ENCODE measurements at regions not wholly inside any gene's neighbourhood (a gene's known extent, or its start where the extent isn't known, plus 50 kb on each side); places are given as distances from the start of the nearest gene placed in this dataset.
"Not testable (repeated sequence)": the region's sequence is repeated elsewhere in the genome, so short reads cannot be mapped to it uniquely, and the experiment has no call there.

DNA sequence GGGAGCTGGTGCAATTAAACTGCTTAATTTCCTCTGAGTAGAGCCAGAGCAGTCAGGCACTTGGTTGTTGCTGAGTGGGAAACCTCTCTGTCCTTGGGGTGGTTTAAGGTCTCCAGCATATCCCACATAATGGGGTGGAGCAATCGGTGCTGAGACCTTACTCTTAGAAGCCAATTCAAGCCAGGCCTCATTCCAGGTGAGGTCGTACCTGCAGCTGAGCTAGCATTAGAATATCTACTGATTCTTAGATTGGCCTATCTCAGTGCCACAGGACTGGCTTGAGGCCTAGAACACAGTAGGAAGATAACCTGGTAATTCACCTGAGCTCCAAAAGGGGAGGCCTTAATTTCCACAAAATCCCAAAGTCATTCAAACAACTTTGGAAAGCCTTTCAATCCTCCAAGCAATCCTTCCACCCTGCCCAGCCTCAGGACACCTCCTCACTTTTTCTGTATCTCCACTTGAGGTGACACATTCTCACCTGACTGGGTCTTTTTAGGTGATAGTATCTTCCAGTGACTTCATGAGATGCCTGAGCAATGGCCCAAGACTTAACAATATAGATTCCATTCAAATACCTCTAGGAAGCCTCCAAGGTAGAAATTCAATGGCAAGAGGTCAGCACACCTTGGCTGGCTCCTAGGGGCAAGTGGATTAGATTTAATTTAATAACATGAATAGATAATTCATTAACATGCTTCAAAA lies 91.0 kb downstream of the FEM1C start:
- intact Hi-C loops (cut with micrococcal nuclease) = loop anchor here (5.0 kb wide), 1 partner anchor 34 kb away; no protein-coding TSS in a partner anchor
- H3K36me3 Mint-ChIP-seq (ENCODE audit: low read depth) = no peaks in the 10 kb centered on the region
- DNase-seq = no peak
- no peak overlapping the region for H3K27ac Mint-ChIP-seq
- H3K4me3 Mint-ChIP-seq = no peak overlapping the region
- H3K9me3 Mint-ChIP-seq = no peaks in the 10 kb centered on the region
- peaks cover 5% of the 10 kb centered on the region for H3K4me1 Mint-ChIP-seq
- H3K27me3 Mint-ChIP-seq = peaks cover 3% of the 10 kb centered on the region

DNA sequence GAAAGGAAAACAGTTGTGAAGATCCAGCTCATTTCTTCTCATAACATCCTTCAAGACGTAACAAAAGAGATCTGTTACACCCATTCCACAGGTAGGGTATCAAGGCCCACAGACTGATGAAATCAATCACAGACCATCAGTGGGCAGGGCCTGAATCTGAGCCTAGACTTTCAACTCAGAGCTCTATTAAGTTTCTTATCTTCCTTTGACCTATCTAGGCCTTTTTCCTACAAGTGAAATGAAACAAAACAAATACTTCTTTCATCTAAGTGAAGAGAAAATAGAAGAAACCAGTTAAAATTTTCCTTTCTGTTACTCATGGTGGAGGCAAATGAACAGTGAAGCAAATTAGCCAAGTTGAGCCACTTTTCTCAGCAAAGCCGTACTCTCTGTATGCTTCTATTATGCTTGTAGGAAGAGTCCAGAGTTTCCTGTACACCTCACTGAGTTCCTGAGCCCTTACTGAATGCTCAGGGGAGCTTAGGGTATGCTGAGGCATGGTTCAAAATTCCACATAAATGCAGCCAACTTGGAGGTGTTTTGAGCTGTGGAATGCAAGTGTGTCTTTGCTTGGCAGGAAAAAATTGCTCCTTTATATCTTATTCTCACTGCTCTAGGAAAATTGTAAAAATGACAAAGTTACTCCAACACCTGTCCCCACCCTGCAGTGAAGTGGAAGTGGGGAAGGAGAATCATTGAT lies 91.9 kb downstream of the FEM1C start:
- intact Hi-C loops (cut with micrococcal nuclease) = loop anchor here (5.0 kb wide), 1 partner anchor 35 kb away; no protein-coding TSS in a partner anchor

DNA sequence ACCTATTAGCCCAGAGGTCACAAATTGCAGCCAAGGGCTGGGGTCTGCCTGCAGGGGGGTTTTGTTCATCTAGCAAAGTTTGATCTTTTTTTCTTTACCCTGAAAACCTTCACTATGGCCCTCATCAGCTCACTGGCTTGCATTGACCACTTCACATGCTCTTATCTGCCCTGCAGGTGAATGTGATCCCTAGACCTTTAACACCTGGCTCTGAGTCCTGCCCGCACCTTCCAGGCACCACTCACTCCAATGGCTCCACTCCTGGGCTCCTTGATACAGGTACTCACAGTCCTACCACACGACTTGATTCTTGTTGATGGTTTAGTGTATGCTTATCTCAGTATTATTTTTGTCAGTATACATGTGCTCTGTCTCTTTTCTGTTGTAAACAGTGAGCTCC lies 92.5 kb downstream of the FEM1C start:
- Mint-ChIP-seq H3K4me3 (no peak overlapping the region), H3K9me3 (no peaks in the 10 kb centered on the region), H3K36me3 (ENCODE audit: low read depth) (no peaks in the 10 kb centered on the region), H3K27ac (no peak overlapping the region), H3K27me3 (peaks cover 3% of the 10 kb centered on the region), H3K4me1 (peaks cover 5% of the 10 kb centered on the region)
- intact Hi-C loops (cut with micrococcal nuclease) = loop anchor here (5.0 kb wide), 1 partner anchor 35 kb away; no protein-coding TSS in a partner anchor
- no peak for DNase-seq

More for the DNA sequence above, 91.9 kb downstream of the FEM1C start:
- H3K4me1 Mint-ChIP-seq = peaks cover 5% of the 10 kb centered on the region
- no peak overlapping the region for H3K27ac Mint-ChIP-seq
- H3K27me3 Mint-ChIP-seq = peaks cover 3% of the 10 kb centered on the region
- DNase-seq = no peak
- H3K9me3 Mint-ChIP-seq = no peaks in the 10 kb centered on the region
- H3K4me3 Mint-ChIP-seq = no peak overlapping the region
- H3K36me3 Mint-ChIP-seq (ENCODE audit: low read depth) = no peaks in the 10 kb centered on the region

DNA sequence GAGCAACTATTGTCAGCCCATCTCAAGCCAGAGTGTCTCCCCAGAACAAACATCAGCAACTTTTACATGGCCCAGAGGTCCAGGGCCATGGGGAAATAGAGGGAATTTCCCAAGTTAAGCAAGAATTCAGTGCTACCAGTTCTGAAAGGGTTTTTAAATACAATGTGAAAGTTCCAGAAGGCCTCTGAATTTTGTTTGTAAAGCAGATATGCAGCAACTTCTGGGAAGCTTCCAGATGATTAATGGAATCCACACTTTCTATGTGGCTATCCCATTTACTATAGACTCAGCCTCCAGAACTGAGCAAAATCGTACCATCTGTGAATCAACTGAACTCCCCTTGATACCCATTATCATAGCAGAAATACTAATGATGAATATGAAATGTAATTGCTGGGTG lies 93.8 kb downstream of the FEM1C start:
- peaks cover 2% of the 10 kb centered on the region for H3K27me3 Mint-ChIP-seq
- H3K36me3 Mint-ChIP-seq (ENCODE audit: low read depth) = no peaks in the 10 kb centered on the region
- H3K4me3 Mint-ChIP-seq = no peak overlapping the region
- peak overlapping the region; percentile 21 for H3K27ac Mint-ChIP-seq
- no peak for DNase-seq
- H3K4me1 Mint-ChIP-seq = peaks cover 5% of the 10 kb centered on the region
- peaks cover 4% of the 10 kb centered on the region for H3K9me3 Mint-ChIP-seq
- intact Hi-C loops (cut with micrococcal nuclease) = loop anchor here (5.0 kb wide), 1 partner anchor 37 kb away; no protein-coding TSS in a partner anchor

DNA sequence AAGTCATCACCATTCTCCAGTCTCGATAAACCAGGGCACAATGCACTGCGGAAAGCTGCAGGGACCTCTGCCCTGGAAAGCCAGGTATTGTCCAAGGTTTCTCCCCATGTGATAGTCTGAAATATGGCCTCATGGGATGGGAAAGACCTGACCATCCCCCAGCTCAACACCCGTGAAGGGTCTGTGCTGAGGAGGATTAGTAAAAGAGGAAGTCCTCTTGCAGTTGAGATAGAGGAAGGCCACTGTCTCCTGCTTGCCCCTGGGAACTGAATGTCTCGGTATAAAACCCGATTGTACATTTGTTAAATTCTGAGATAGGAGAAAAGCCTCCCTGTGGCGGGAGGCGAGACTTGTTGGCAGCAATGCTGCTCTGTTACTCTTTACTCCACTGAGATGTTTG lies 95.9 kb downstream of the FEM1C start:
- intact Hi-C loops (cut with micrococcal nuclease); H3K4me1 Mint-ChIP-seq; DNase-seq; H3K36me3 Mint-ChIP-seq (ENCODE audit: low read depth); H3K27ac Mint-ChIP-seq; H3K9me3 Mint-ChIP-seq; H3K4me3 Mint-ChIP-seq: not testable (repeated sequence)
- peaks cover 13% of the 10 kb centered on the region for H3K27me3 Mint-ChIP-seq

DNA sequence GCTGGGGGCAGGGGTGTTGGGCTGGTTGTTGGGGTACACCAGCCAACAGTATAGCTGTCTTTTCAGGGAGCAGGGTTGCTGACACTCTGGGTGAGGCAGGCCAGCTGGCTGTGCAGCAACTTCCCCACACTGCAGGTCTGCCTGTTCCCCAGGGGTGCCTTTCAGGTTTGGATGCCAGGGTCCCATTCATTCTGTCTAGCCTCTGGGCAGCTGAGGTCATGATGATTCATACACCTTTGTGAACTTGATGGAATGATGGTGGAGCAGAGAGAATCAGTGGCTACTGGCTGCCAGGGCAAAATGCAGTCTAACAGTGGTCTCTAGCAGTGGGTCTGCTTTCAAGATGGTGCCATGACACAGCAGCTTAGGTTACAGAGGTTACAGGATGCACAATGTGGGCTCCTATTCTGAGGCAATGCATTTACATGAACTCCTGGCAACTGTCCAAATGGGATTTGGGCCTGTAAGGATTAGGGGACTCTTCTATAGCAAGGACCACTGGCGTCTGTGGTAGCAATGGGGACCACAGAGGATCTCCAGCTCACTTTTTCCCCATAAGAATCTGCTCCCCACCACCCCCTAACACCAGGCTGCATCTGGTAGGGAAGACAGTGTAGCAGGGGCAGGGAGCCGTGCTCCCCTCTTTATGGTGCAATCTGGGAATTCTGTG lies 103.7 kb downstream of the FEM1C start:
- no peaks in the 10 kb centered on the region for H3K36me3 Mint-ChIP-seq (ENCODE audit: low read depth)
- DNase-seq = no peak
- H3K9me3 Mint-ChIP-seq = peaks cover 19% of the 10 kb centered on the region
- intact Hi-C loops (cut with micrococcal nuclease) = no loop called here
- no peaks in the 10 kb centered on the region for H3K4me1 Mint-ChIP-seq
- no peak overlapping the region for H3K27ac Mint-ChIP-seq
- no peak overlapping the region for H3K4me3 Mint-ChIP-seq
- H3K27me3 Mint-ChIP-seq = peaks cover 18% of the 10 kb centered on the region

DNA sequence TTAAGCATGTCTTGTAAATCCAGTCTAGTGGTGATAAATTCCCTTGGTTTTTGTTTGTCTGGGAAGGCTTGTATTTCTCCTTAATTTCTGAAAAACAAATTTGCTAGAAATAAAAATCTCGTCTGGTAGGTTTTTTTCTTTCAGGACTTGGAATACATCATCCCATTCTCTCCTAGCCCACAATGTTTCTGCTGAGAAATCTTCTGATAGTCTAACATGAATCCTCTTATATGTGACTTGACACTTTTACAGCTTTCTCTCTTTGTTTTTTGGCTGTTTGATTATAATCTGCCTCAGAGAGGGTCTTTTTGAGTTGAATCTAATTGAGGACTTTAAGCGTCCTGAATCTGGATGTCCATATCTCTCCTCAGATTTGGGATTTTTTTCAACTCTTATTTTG lies 104.9 kb downstream of the FEM1C start:
- intact Hi-C loops (cut with micrococcal nuclease) = no loop called here
- DNase-seq = no peak
- Mint-ChIP-seq H3K36me3 (ENCODE audit: low read depth) (no peaks in the 10 kb centered on the region), H3K4me3 (no peak overlapping the region), H3K27ac (no peak overlapping the region), H3K9me3 (peaks cover 16% of the 10 kb centered on the region), H3K4me1 (no peaks in the 10 kb centered on the region), H3K27me3 (peaks cover 14% of the 10 kb centered on the region)

DNA sequence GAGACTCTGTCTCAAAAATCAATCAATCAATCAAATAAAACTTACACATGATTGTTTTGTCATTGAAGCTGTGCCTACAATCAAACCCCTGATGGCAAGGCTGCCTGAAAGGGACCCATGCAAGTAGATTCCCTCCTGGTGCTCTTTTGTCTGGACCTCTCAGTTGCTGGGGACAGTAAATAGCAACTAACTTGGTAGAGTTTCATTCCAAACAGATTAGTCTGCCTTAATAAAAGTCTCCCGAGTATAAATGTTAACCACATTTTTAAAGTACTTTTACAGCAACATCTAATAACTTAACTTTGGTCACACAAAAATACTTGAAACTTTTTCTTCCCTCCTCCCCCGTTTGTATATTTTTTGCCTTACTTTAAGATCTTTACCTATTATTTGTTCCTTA lies 105.5 kb downstream of the FEM1C start:
- DNase-seq = no peak
- peaks cover 15% of the 10 kb centered on the region for H3K9me3 Mint-ChIP-seq
- intact Hi-C loops (cut with micrococcal nuclease) = no loop called here
- no peaks in the 10 kb centered on the region for H3K36me3 Mint-ChIP-seq (ENCODE audit: low read depth)
- H3K4me1 Mint-ChIP-seq = no peaks in the 10 kb centered on the region
- no peak overlapping the region for H3K27ac Mint-ChIP-seq
- H3K4me3 Mint-ChIP-seq = no peak overlapping the region
- H3K27me3 Mint-ChIP-seq = peaks cover 10% of the 10 kb centered on the region

DNA sequence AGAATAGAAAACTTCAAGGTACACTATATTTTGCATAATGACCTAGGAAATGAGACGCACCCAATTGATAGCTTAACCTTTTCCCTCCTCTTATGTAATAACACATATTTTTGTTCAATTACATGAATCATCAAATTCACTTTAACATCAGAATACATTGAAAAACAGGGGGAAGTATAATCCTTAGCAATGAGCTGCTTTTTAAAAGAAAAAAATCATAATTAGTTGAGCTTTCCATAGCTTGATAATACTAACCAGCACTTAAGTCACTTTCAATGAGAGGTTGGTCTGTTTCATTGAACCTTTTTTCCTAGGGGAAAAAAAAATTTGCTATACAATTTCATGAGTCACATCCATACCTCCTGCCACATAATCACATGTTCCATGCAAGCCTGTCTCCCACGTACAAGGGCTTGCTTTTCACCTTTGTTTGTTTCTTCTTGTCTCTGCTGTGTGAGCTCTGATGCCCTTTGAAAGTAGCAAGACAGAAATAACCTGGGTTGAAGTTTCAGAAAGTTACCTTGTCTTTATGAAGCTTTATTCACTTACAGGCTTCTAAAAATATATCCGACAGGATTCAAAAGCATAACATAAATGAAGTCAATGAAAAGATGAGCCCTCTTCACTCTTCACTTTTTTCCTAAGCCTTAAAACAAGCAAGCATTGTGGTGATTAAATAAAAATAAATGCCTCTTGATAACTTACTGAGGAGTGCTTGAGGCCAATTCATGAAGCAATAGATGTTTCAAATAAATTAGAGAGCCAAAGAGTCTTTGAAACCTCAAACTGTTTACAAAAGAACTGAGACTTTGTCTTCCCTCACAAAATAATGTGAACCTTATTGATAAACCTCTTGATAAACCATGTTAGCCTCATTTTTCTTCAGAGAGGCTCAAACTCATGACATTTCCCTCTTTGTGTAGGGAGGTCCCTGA lies 108.5 kb downstream of the FEM1C start:
- Mint-ChIP-seq H3K27ac (no peak overlapping the region), H3K4me3 (no peak overlapping the region), H3K4me1 (no peaks in the 10 kb centered on the region), H3K27me3 (no peaks in the 10 kb centered on the region), H3K36me3 (ENCODE audit: low read depth) (no peaks in the 10 kb centered on the region), H3K9me3 (peaks cover 4% of the 10 kb centered on the region)
- intact Hi-C loops (cut with micrococcal nuclease) = no loop called here
- DNase-seq = no peak

DNA sequence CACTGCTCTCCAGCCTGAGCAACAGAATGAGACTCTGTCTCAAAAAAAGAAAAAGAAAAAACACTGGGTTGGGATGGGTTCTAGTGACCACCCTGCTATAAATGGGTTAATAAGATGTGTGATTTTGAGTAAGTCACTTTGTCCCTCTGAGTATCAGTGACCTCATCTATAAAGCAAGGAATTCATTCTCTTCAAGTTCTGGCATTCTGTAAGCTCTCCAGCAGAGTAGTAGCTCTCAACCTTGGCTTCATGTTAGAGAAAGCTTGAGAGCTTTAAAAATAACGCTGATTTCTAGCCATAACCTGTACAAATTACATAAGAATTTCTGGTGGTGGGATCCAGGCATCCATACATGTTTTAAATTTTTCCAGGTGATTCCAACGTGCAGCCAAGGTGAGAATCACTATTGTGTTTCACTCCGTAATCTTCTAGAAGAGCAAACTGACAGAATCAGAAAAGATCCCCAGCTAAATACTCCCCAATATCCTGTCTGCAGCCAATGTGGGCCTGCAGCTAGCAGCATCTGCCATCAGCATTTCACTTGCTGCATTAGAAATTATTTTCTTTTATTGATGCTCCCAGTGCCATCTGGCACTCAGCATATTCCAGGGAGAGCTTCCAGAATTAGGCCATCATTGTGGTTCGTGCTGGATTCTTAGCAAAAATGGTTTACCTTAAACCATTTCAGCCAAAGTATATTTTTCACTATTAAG lies 109.4 kb downstream of the FEM1C start:
- H3K36me3 Mint-ChIP-seq (ENCODE audit: low read depth) = no peaks in the 10 kb centered on the region
- H3K4me3 Mint-ChIP-seq = no peak overlapping the region
- H3K4me1 Mint-ChIP-seq = no peaks in the 10 kb centered on the region
- DNase-seq = no peak
- intact Hi-C loops (cut with micrococcal nuclease) = no loop called here
- H3K27ac Mint-ChIP-seq = no peak overlapping the region
- peaks cover 4% of the 10 kb centered on the region for H3K9me3 Mint-ChIP-seq
- no peaks in the 10 kb centered on the region for H3K27me3 Mint-ChIP-seq

DNA sequence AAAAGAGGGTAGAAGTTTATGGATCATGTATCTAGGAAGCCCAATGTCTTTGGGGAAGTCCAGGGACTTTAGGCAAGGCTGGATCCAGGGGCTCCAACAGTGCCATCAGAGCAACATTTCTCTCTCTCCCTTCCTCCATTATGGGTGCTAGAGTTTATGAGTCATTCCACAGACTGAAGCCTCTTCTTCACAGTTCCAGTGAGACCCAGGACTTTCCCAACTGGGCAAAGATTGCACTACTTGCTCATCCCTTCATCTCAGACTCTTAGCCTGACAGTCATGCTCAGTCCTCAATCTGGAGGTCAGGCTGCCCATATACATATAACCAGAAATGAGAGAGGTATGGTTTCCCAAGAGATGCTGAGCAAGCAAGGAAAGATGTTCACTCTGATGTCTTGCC lies 110.7 kb downstream of the FEM1C start:
- Mint-ChIP-seq H3K4me3 (no peak overlapping the region), H3K9me3 (no peaks in the 10 kb centered on the region), H3K27ac (no peak overlapping the region), H3K36me3 (ENCODE audit: low read depth) (no peaks in the 10 kb centered on the region), H3K4me1 (no peaks in the 10 kb centered on the region), H3K27me3 (peaks cover under 1% of the 10 kb centered on the region)
- intact Hi-C loops (cut with micrococcal nuclease) = no loop called here
- no peak for DNase-seq

DNA sequence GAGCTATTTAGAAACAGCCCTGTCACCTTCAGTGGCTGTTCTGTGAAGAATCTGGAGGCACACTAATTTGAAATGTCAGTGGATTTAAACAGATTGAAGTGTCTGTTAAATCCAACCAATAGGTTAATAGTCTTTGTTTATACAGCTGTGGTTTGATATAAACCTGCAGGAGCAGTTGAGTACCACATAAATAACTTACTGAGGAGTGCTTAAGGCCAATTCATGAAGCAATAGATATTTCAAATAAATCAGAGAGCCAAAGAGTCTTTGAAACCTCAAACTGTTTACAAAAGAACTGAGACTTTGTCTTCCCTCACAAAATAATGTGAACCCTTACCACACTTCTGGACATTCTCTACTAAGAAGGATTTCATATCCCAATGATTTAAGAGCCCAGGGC lies 111.9 kb downstream of the FEM1C start:
- no peaks in the 10 kb centered on the region for H3K36me3 Mint-ChIP-seq (ENCODE audit: low read depth)
- H3K27ac Mint-ChIP-seq = no peak overlapping the region
- no peak overlapping the region for H3K4me3 Mint-ChIP-seq
- peaks cover 2% of the 10 kb centered on the region for H3K27me3 Mint-ChIP-seq
- H3K9me3 Mint-ChIP-seq = no peaks in the 10 kb centered on the region
- DNase-seq = no peak
- intact Hi-C loops (cut with micrococcal nuclease) = no loop called here
- H3K4me1 Mint-ChIP-seq = no peaks in the 10 kb centered on the region

DNA sequence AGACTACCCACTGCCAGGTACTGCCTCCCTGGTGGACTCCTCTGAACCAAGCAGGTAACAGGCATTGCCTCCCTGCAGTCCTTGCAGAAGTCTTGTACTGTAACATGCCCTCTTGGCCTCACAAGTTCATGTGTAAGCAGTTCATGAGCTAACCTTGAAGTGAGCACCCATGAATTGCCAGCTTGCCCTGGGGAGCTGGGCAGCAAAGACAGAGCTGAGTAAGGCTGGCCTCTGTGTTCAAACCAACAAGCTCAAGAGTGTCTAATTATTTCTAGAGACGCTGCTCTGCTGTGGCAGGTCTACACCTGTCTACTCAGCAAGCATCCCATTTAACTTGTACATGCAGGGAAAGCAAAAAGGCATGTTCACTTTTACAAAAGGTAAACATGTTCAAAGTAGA lies 113.5 kb downstream of the FEM1C start:
- H3K36me3 Mint-ChIP-seq (ENCODE audit: low read depth) = no peaks in the 10 kb centered on the region
- H3K4me3 Mint-ChIP-seq = no peak overlapping the region
- no peaks in the 10 kb centered on the region for H3K9me3 Mint-ChIP-seq
- H3K27me3 Mint-ChIP-seq = peaks cover 2% of the 10 kb centered on the region
- intact Hi-C loops (cut with micrococcal nuclease) = no loop called here
- no peaks in the 10 kb centered on the region for H3K4me1 Mint-ChIP-seq
- H3K27ac Mint-ChIP-seq = no peak overlapping the region
- no peak for DNase-seq

Measured in activated CD4-positive, alpha-beta T cell treated with anti-CD3 and anti-CD28 coated beads, Interleukin-2, amount 10 ng/mL, durations not matched to agents 24 days and 14 days (primary cell).